HepG2 (cell line): ENCODE measurements at regions not wholly inside any gene's neighbourhood (a gene's known extent, or its start where the extent isn't known, plus 50 kb on each side); places are given as distances from the start of the nearest gene placed in this dataset.

Experiments
- CBFB ChIP-seq: sonication (generic); formaldehyde crosslinking; IDR thresholded peaks from 2 replicates; pipeline ENCODE4 v1.4.0; 2020; ENCODE audit warnings: missing genetic modification reagents
- CBX5 ChIP-seq: sonication (generic); formaldehyde crosslinking; IDR thresholded peaks from 2 replicates; pipeline ENCODE4 v1.4.0; 2020; ENCODE audit warnings: missing genetic modification reagents, borderline replicate concordance
- ELF1 ChIP-seq: sonication (generic); formaldehyde crosslinking; IDR thresholded peaks from 2 replicates; pipeline ENCODE4 v1.4.0; 2020; ENCODE audit warnings: missing genetic modification reagents
- ELF4 ChIP-seq: sonication (generic); formaldehyde crosslinking; IDR thresholded peaks from 2 replicates; pipeline ENCODE4 v1.5.0; 2020; ENCODE audit warnings: missing genetic modification reagents, mild to moderate bottlenecking, moderate library complexity, borderline replicate concordance
- KIAA2018 ChIP-seq: sonication (generic); formaldehyde crosslinking; IDR thresholded peaks from 2 replicates; pipeline ENCODE4 v1.5.0; 2020; ENCODE audit warnings: mild to moderate bottlenecking, missing genetic modification reagents, borderline replicate concordance
- MAF1 ChIP-seq: sonication (generic); formaldehyde crosslinking; IDR thresholded peaks from 2 replicates; pipeline ENCODE4 v1.5.0; 2020; ENCODE audit warnings: missing genetic modification reagents, borderline replicate concordance
- PTBP1 ChIP-seq: fragments of 200-400 bp; formaldehyde crosslinking; IDR thresholded peaks from 2 replicates; pipeline ENCODE4 v1.6.1; 2018; ENCODE audit warnings: low read length, low read depth; ENCODE audit not compliant: poor library complexity, severe bottlenecking
- REXO4 ChIP-seq: sonication (generic); formaldehyde crosslinking; IDR thresholded peaks from 2 replicates; pipeline ENCODE4 v1.8.0; 2022; ENCODE audit warnings: missing genetic modification reagents, mild to moderate bottlenecking, borderline replicate concordance
- ZNF296 ChIP-seq: sonication (generic); formaldehyde crosslinking; conservative IDR thresholded peaks from 2 replicates; pipeline ENCODE4 v1.5.0; 2020; ENCODE audit warnings: mild to moderate bottlenecking, missing genetic modification reagents
- ZNF670 ChIP-seq: sonication (generic); formaldehyde crosslinking; IDR thresholded peaks from 2 replicates; pipeline ENCODE4 v1.8.0; 2022; ENCODE audit warnings: mild to moderate bottlenecking, missing genetic modification reagents, borderline replicate concordance
- ZSCAN29 ChIP-seq: sonication (generic); formaldehyde crosslinking; conservative IDR thresholded peaks from 2 replicates; pipeline ENCODE4 v1.4.0; 2020; ENCODE audit warnings: mild to moderate bottlenecking, missing genetic modification reagents
- TF ChIP-seq, protein P1 (sequence below): sonication (generic); formaldehyde crosslinking; IDR thresholded peaks from 2 replicates; pipeline ENCODE4 v1.4.0; 2020; ENCODE audit warnings: missing genetic modification reagents

- TF ChIP-seq MAF1 (CRISPR knock-in tag) (no peak), ELF4 (CRISPR knock-in tag) (no peak), KIAA2018 (CRISPR knock-in tag) (no peak), ZSCAN29 (CRISPR knock-in tag) (no peak), ZNF670 (no peak), PTBP1 (no peak), CBFB (CRISPR knock-in tag) (no peak), ZNF296 (CRISPR knock-in tag) (no peak), ELF1 (CRISPR knock-in tag) (no peak), REXO4 (CRISPR knock-in tag) (no peak), CBX5 (CRISPR knock-in tag) (no peak; the same call in 1 of the 2 replicates)
- TF ChIP-seq, protein P1, sequence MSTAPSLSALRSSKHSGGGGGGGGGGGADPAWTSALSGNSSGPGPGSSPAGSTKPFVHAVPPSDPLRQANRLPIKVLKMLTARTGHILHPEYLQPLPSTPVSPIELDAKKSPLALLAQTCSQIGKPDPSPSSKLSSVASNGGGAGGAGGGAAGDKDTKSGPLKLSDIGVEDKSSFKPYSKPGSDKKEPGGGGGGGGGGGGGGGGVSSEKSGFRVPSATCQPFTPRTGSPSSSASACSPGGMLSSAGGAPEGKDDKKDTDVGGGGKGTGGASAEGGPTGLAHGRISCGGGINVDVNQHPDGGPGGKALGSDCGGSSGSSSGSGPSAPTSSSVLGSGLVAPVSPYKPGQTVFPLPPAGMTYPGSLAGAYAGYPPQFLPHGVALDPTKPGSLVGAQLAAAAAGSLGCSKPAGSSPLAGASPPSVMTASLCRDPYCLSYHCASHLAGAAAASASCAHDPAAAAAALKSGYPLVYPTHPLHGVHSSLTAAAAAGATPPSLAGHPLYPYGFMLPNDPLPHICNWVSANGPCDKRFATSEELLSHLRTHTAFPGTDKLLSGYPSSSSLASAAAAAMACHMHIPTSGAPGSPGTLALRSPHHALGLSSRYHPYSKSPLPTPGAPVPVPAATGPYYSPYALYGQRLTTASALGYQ: no peak
Measured at GRCh38 chr7:434891-435629, 84.6 kb downstream of the PDGFA start (continued).
